GM18861 (cell line): ENCODE measurements at regions not wholly inside any gene's neighbourhood (a gene's known extent, or its start where the extent isn't known, plus 50 kb on each side); places are given as distances from the start of the nearest gene placed in this dataset.

Experiments used
- ATAC-seq: cut with Tn5 transposase; IDR thresholded peaks from one replicate; pipeline ENCODE4 v1.9.1; 2021; ENCODE audit not compliant: unreplicated experiment

GRCh38 chr16:89043636-89044417 is 49.8 kb upstream of the ACSF3 start:
- ATAC-seq = no peak
